Brain microvascular endothelial cell (primary cell): ENCODE measurements at regions not wholly inside any gene's neighbourhood (a gene's known extent, or its start where the extent isn't known, plus 50 kb on each side); places are given as distances from the start of the nearest gene placed in this dataset.
A peak's percentile ranks its signal among the peaks of the same experiment; 100 is the strongest.

Source experiments
- DNase-seq: peaks from one replicate; pipeline ENCODE4 v3.0.0-alpha.2; 2020
- H3K27ac ChIP-seq: fragments of 250-450 bp; sonication (Bioruptor Pico); 2 replicates; pipeline ENCODE4 v1.5.1; 2020; ENCODE audit warnings: mild to moderate bottlenecking, moderate library complexity
- H3K27me3 ChIP-seq: fragments of 250-450 bp; sonication (Bioruptor Pico); replicated peaks from 2 replicates; pipeline ENCODE4 v1.5.1; 2020; ENCODE audit warnings: mild to moderate bottlenecking
- H3K36me3 ChIP-seq: fragments of 250-450 bp; sonication (Bioruptor Pico); replicated peaks from 2 replicates; pipeline ENCODE4 v1.5.1; 2020; ENCODE audit warnings: mild to moderate bottlenecking
- H3K4me3 ChIP-seq: 2 replicates; pipeline ENCODE4 v1.5.1; 2011; ENCODE audit warnings: low read depth, mild to moderate bottlenecking, control low read depth, low read length, moderate library complexity
- CTCF ChIP-seq: IDR thresholded peaks from 2 replicates; pipeline ENCODE4 v1.5.1; 2011; ENCODE audit warnings: low read depth, mild to moderate bottlenecking, moderate library complexity, low read length, control low read depth, inconsistent platforms; ENCODE audit errors: missing control alignments
- in situ Hi-C: cut with HindIII; loops from 2 replicates; pipeline ENCODE4 v1.10.0; 2017; ENCODE audit warnings: low sequenced_read_pairs, low pct_ligation_motif_present

GRCh38 chr18:7395566-7395965, 164.7 kb downstream of the LRRC30 start:
- Histone ChIP-seq H3K36me3 (no peaks in the 10 kb centered on the region), H3K27ac (no peak overlapping the region), H3K27me3 (no peaks in the 10 kb centered on the region), H3K4me3 (no peak overlapping the region)
- no peak for DNase-seq
- TF ChIP-seq CTCF: no peak
- in situ Hi-C loops: no loop called here

GRCh38 chr18:7413906-7414305, 153.2 kb upstream of the PTPRM start:
- H3K4me3 ChIP-seq: no peak overlapping the region
- H3K27ac ChIP-seq: no peak overlapping the region
- no peaks in the 10 kb centered on the region for H3K27me3 ChIP-seq
- TF ChIP-seq CTCF: no peak
- H3K36me3 ChIP-seq: no peaks in the 10 kb centered on the region
- in situ Hi-C loops: no loop called here
- no peak for DNase-seq

- peak; percentile 2 for DNase-seq
- in situ Hi-C loops: no loop called here
- no peaks in the 10 kb centered on the region for H3K27me3 ChIP-seq
- H3K4me3 ChIP-seq: no peak overlapping the region
- no peak overlapping the region for H3K27ac ChIP-seq
- TF ChIP-seq CTCF: no peak
- no peaks in the 10 kb centered on the region for H3K36me3 ChIP-seq
Measured at GRCh38 chr18:7414459-7414858, 152.7 kb upstream of the PTPRM start.

- in situ Hi-C loops: no loop called here
- peak; percentile 9 for DNase-seq
- Histone ChIP-seq H3K36me3 (no peaks in the 10 kb centered on the region), H3K27ac (no peak overlapping the region), H3K4me3 (no peak overlapping the region), H3K27me3 (no peaks in the 10 kb centered on the region)
- no peak for TF ChIP-seq CTCF
Measured at GRCh38 chr18:7415081-7415894, 151.8 kb upstream of the PTPRM start.

GRCh38 chr18:7417727-7418126, 149.4 kb upstream of the PTPRM start:
- DNase-seq: peak; percentile 86
- Histone ChIP-seq H3K27me3 (no peaks in the 10 kb centered on the region), H3K27ac (no peak overlapping the region), H3K36me3 (no peaks in the 10 kb centered on the region), H3K4me3 (no peak overlapping the region)
- TF ChIP-seq CTCF: no peak
- in situ Hi-C loops: no loop called here

- H3K27me3 ChIP-seq: no peaks in the 10 kb centered on the region
- no peak for TF ChIP-seq CTCF
- no peak overlapping the region for H3K4me3 ChIP-seq
- in situ Hi-C loops: no loop called here
- no peak overlapping the region for H3K27ac ChIP-seq
- no peak for DNase-seq
- H3K36me3 ChIP-seq: no peaks in the 10 kb centered on the region
Measured at GRCh38 chr18:7429831-7430230, 137.3 kb upstream of the PTPRM start.
